Thyroid gland (tissue), 4 donors: ENCODE measurements at regions not wholly inside any gene's neighbourhood (a gene's known extent, or its start where the extent isn't known, plus 50 kb on each side); places are given as distances from the start of the nearest gene placed in this dataset.

Experiments
- DNase-seq, 2 donors: peaks; one replicate each; pipeline ENCODE4 v3.0.0-alpha.2; 2019
- H3K27ac ChIP-seq, 3 donors: fragments of 200-600 bp; sonication (generic); 1 replicate in 2 of 3; 2 replicates in 1 of 3; pipeline ENCODE4 v1.5.1; 2016 to 2019; ENCODE audit warnings: mild to moderate bottlenecking in 1 of 3, moderate library complexity in 1 of 3
- H3K27me3 ChIP-seq: fragments of 200-600 bp; sonication (generic); one replicate; pipeline ENCODE4 v1.5.1; 2019
- H3K36me3 ChIP-seq, 2 donors: fragments of 200-600 bp; sonication (generic); one replicate each; pipeline ENCODE4 v1.5.1; 2016 to 2019
- H3K4me1 ChIP-seq, 2 donors: fragments of 200-600 bp; sonication (generic); one replicate each; pipeline ENCODE4 v1.5.1; 2017 to 2019
- H3K4me3 ChIP-seq, 3 donors: fragments of 200-600 bp; sonication (generic); replicated peaks in 1 of 3; 1 replicate in 2 of 3; 2 replicates in 1 of 3; pipeline ENCODE4 v1.5.1; 2016; ENCODE audit warnings: mild to moderate bottlenecking in 1 of 3
- H3K9me3 ChIP-seq: fragments of 200-600 bp; sonication (generic); one replicate; pipeline ENCODE4 v1.5.1; 2017
- CTCF ChIP-seq, 6 experiments: fragments of 200-600 bp in 3 of 6; fragments of 450-650 bp in 3 of 6; sonication (generic) in 3 of 6; IDR thresholded peaks; one replicate each; pipeline ENCODE4 v1.5.1; 2016 to 2019; ENCODE audit warnings: antibody characterized with exemption in 6 of 6, mild to moderate bottlenecking in 2 of 6, inconsistent platforms in 1 of 6, moderate library complexity in 1 of 6
- POLR2A ChIP-seq, 2 donors: fragments of 450-650 bp; IDR thresholded peaks; one replicate each; pipeline ENCODE4 v1.6.1; 2017; ENCODE audit warnings: antibody characterized with exemption in 2 of 2, mild to moderate bottlenecking in 2 of 2, moderate library complexity in 1 of 2
- WGBS, 2 donors: methylation state at CpG; one replicate each; pipeline ENCODE4 v1.1.5; 2017; 5-methylcytosine and 5-hydroxymethylcytosine counted together
- intact Hi-C: fragments of 100-400 bp; cut with DNase I; formaldehyde crosslinking; loops from one replicate; pipeline ENCODE4 v1.15.1; 2023

- intact Hi-C loops, result no loop called here
- Histone ChIP-seq H3K4me3 (no peak overlapping the region), H3K4me1 (peaks cover 33 to 37% of the 10 kb centered on the region in 2 donors), H3K27me3 (no peaks in the 10 kb centered on the region), H3K27ac (peak overlapping the region; percentile 54 to 85 (median 60)), H3K36me3 (no peaks in the 10 kb centered on the region), H3K9me3 (no peaks in the 10 kb centered on the region)
- peak; percentile 49 to 62 for DNase-seq
- TF ChIP-seq CTCF (IDR thresholded peaks at IDR 0.05), result no peak
- no peak for TF ChIP-seq POLR2A (IDR thresholded peaks at IDR 0.05)
- 24 to 28% methylated on average over 5 of the region's 5 CpGs for WGBS, 2 donors
Measured at GRCh38 chr6:111971866-111972532, 81.9 kb upstream of the CCN6 start.

GRCh38 chr6:111972745-111973117 lies 81.2 kb upstream of the CCN6 start:
- H3K4me3 ChIP-seq, result no peak overlapping the region
- peak overlapping the region; percentile 42 to 85 (median 54) for H3K27ac ChIP-seq
- TF ChIP-seq CTCF (IDR thresholded peaks at IDR 0.05) (no peak), POLR2A (IDR thresholded peaks at IDR 0.05) (no peak)
- no peaks in the 10 kb centered on the region for H3K9me3 ChIP-seq
- H3K4me1 ChIP-seq, result peaks cover 33 to 37% of the 10 kb centered on the region in 2 donors
- WGBS, 2 donors, result 91% methylated on average over 5 of the region's 5 CpGs
- no peaks in the 10 kb centered on the region for H3K27me3 ChIP-seq
- DNase-seq, result no peak
- intact Hi-C loops, result no loop called here
- H3K36me3 ChIP-seq, result no peaks in the 10 kb centered on the region

DNA sequence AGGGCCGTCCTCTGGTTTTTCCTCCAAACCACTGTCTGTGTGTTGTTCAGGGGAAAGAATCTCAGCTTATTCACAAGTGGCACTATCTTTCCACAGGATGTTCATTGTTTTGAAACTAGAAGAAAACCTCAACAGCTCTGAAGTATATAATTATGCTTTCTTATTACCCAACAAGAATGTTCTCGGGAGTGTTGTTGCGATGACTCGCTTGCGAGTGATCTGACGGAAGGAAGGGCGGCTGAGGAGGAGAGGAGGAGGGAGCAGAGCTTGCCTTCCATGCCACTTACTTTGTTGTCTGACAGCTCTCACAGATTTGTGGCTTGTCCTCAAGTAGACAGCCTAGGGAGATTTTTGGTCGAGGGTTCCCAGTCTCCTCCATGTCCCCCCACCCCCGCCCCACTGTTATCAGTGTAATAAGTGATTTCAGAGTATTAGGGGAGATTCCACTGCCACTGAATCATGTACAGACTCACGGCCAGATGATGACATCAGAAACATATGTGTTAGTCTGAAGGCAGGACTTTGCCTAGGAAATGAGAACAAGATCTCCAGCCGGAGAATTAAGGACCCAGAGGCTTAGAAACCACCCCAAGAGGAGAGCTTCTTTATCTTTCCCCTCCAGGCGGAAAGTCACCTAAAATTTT lies 80.7 kb upstream of the CCN6 start:
- Histone ChIP-seq H3K27ac (peak overlapping the region; percentile 42 to 85 (median 54)), H3K4me3 (no peak overlapping the region), H3K9me3 (no peaks in the 10 kb centered on the region), H3K27me3 (no peaks in the 10 kb centered on the region), H3K36me3 (no peaks in the 10 kb centered on the region), H3K4me1 (peaks cover 33 to 37% of the 10 kb centered on the region in 2 donors)
- DNase-seq, result peak; percentile 42 to 51
- TF ChIP-seq POLR2A (IDR thresholded peaks at IDR 0.05) (no peak), CTCF (IDR thresholded peaks at IDR 0.05) (no peak)
- intact Hi-C loops, result no loop called here
- 49 to 63% methylated on average over 12 of the region's 12 CpGs for WGBS, 2 donors

DNA sequence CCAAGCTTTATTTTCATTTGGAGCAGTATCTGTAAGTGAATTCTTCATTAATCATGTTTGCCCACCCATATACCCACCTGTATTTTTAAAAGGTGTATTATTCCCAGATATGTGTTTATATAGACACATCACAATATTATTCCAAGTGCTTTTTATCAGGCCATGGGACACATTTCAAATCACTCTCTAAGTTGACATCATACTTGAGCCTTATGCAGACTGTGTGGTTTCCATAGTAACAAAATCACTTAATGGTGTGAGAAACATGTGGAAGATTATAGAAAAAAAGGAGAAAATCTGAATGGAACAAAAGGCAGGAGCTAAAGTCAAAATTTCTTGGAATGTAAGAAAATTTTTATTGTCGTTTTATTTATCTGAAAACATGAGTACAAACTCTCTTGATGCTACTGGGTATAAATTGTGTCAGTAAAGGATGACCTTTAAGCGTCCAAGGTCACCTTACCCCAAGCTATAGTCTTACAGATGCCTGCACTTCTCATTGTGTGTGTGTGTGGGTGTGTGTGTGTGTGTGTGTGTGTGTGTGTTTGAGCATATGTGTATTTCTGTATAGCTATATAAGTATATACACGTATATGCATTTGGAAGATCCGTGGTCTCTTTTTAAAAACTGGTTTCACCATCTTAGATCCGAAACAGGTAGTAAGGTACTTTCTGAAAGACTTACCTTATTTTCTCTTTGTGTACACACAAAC lies 79.8 kb upstream of the CCN6 start:
- Histone ChIP-seq H3K4me3 (no peak overlapping the region), H3K36me3 (no peaks in the 10 kb centered on the region), H3K4me1 (peaks cover 33 to 37% of the 10 kb centered on the region in 2 donors), H3K9me3 (no peaks in the 10 kb centered on the region), H3K27ac (peak overlapping the region in 2 of 3 donors; percentile 54 to 85), H3K27me3 (no peaks in the 10 kb centered on the region)
- no peak for TF ChIP-seq CTCF (IDR thresholded peaks at IDR 0.05)
- WGBS, 2 donors, result 93 to 98% methylated on average over 5 of the region's 5 CpGs
- intact Hi-C loops, result no loop called here
- DNase-seq, result no peak

- H3K4me1 ChIP-seq, result peaks cover 33 to 38% of the 10 kb centered on the region in 2 donors
- no peak overlapping the region for H3K4me3 ChIP-seq
- no peaks in the 10 kb centered on the region for H3K9me3 ChIP-seq
- intact Hi-C loops, result no loop called here
- no peaks in the 10 kb centered on the region for H3K36me3 ChIP-seq
- no peak overlapping the region for H3K27ac ChIP-seq
- TF ChIP-seq POLR2A (IDR thresholded peaks at IDR 0.05), result no peak
- H3K27me3 ChIP-seq, result no peaks in the 10 kb centered on the region
- 85 to 96% methylated on average over 6 of the region's 6 CpGs for WGBS, 2 donors
- DNase-seq, result no peak
Measured at GRCh38 chr6:111975466-111975865, 78.4 kb upstream of the CCN6 start.
